ENCODE measurements at regions not wholly inside any gene's neighbourhood (a gene's known extent, or its start where the extent isn't known, plus 50 kb on each side); places are given as distances from the start of the nearest gene placed in this dataset.
"Not testable (repeated sequence)": the region's sequence is repeated elsewhere in the genome, so short reads cannot be mapped to it uniquely, and the experiment has no call there.

GRCh38 chr18:30855762-30856161 is 186.8 kb downstream of the DSC3 start:
- no peak for DNase-seq (ENCODE audit: low read depth in 2 of 2)
- TF ChIP-seq CTCF (IDR thresholded peaks at IDR 0.05; ENCODE audit: low read depth, low read length): no peak
- H3K4me3 ChIP-seq (replicated peaks in 1 of 2; ENCODE audit: low read depth in 2 of 2, low read length in 2 of 2): no peak overlapping the region

- no peak for TF ChIP-seq CTCF (IDR thresholded peaks at IDR 0.05; ENCODE audit: low read depth, low read length)
- no peak for DNase-seq (ENCODE audit: low read depth in 2 of 2)
- H3K4me3 ChIP-seq (replicated peaks in 1 of 2; ENCODE audit: low read depth in 2 of 2, low read length in 2 of 2): no peak overlapping the region
These were observed 189.6 kb downstream of the DSC3 start for GRCh38 chr18:30852980-30853379.

- no peak for TF ChIP-seq CTCF (IDR thresholded peaks at IDR 0.05; ENCODE audit: low read depth, low read length)
- DNase-seq (ENCODE audit: low read depth in 2 of 2): no peak
- H3K4me3 ChIP-seq (replicated peaks in 1 of 2; ENCODE audit: low read depth in 2 of 2, low read length in 2 of 2): no peak overlapping the region
These were observed 190.0 kb downstream of the DSC3 start for GRCh38 chr18:30852541-30852940.

- not testable (repeated sequence) for DNase-seq (ENCODE audit: low read depth in 2 of 2); H3K4me3 ChIP-seq (replicated peaks in 1 of 2; ENCODE audit: low read depth in 2 of 2, low read length in 2 of 2)
These were observed 203.4 kb downstream of the DSC3 start for GRCh38 chr18:30839056-30839561.

- no peak for TF ChIP-seq CTCF (IDR thresholded peaks at IDR 0.05; ENCODE audit: low read depth, low read length)
- DNase-seq (ENCODE audit: low read depth in 2 of 2): no peak
- H3K4me3 ChIP-seq (replicated peaks in 1 of 2; ENCODE audit: low read depth in 2 of 2, low read length in 2 of 2): no peak overlapping the region
These were observed 213.8 kb downstream of the DSC3 start for GRCh38 chr18:30828700-30829099.

- no peak for DNase-seq (ENCODE audit: low read depth in 2 of 2)
- no peak for TF ChIP-seq CTCF (IDR thresholded peaks at IDR 0.05; ENCODE audit: low read depth, low read length)
- H3K4me3 ChIP-seq (replicated peaks in 1 of 2; ENCODE audit: low read depth in 2 of 2, low read length in 2 of 2): no peak overlapping the region
These were observed 222.9 kb downstream of the DSC3 start for GRCh38 chr18:30819619-30820018.

GRCh38 chr18:30814446-30814845 is 228.1 kb downstream of the DSC3 start:
- no peak for TF ChIP-seq CTCF (IDR thresholded peaks at IDR 0.05; ENCODE audit: low read depth, low read length)
- H3K4me3 ChIP-seq (replicated peaks in 1 of 2; ENCODE audit: low read depth in 2 of 2, low read length in 2 of 2): no peak overlapping the region
- DNase-seq (ENCODE audit: low read depth in 2 of 2): no peak
